CD14-positive monocyte (primary cell): ENCODE measurements at regions not wholly inside any gene's neighbourhood (a gene's known extent, or its start where the extent isn't known, plus 50 kb on each side); places are given as distances from the start of the nearest gene placed in this dataset.

ENCODE experiments used
- DNase-seq, 3 donors: peaks; one replicate each; pipeline ENCODE4 v3.0.0-alpha.2; 2011 to 2022
- H2AFZ ChIP-seq: 2 replicates; pipeline ENCODE4 v1.6.0; 2012; ENCODE audit warnings: mild to moderate bottlenecking, low read depth, low read length, inconsistent platforms; ENCODE audit not compliant: insufficient read depth, poor library complexity, severe bottlenecking
- H3K27ac ChIP-seq, 2 donors: 1 replicate in 1 of 2; 2 replicates in 1 of 2; pipeline ENCODE4 v1.5.1; 2012 to 2013; ENCODE audit warnings: low read length in 2 of 2, control low read depth in 1 of 2, inconsistent platforms in 1 of 2, low read depth in 1 of 2, mild to moderate bottlenecking in 1 of 2
- H3K27me3 ChIP-seq, 2 donors: one replicate each; pipeline versions ENCODE4 v1.6.0 to v1.6.1; 2011 to 2013; ENCODE audit warnings: low read length in 2 of 2; ENCODE audit not compliant: control insufficient read depth in 2 of 2, insufficient read depth in 2 of 2
- H3K36me3 ChIP-seq, 2 donors: replicated peaks in 1 of 2; 1 replicate in 1 of 2; 2 replicates in 1 of 2; pipeline versions ENCODE4 v1.5.1 to v1.6.1; 2012 to 2013; ENCODE audit warnings: low read length in 2 of 2, control low read depth in 1 of 2, inconsistent platforms in 1 of 2, mild to moderate bottlenecking in 1 of 2; ENCODE audit not compliant: insufficient read depth in 2 of 2, control insufficient read depth in 1 of 2
- H3K4me1 ChIP-seq, 2 donors: 1 replicate in 1 of 2; 2 replicates in 1 of 2; pipeline versions ENCODE4 v1.5.1 to v1.6.1; 2012 to 2013; ENCODE audit warnings: low read length in 2 of 2, control low read depth in 1 of 2, inconsistent platforms in 1 of 2, mild to moderate bottlenecking in 1 of 2, moderate library complexity in 1 of 2; ENCODE audit not compliant: insufficient read depth in 2 of 2, control insufficient read depth in 1 of 2
- H3K4me2 ChIP-seq: replicated peaks from 2 replicates; pipeline ENCODE3; 2012; ENCODE audit warnings: low read length, moderate library complexity, mild to moderate bottlenecking; ENCODE audit not compliant: poor library complexity, severe bottlenecking; ENCODE audit errors: extremely low read depth
- H3K4me3 ChIP-seq, 3 experiments: fragments of 200-600 bp in 1 of 3; sonication (generic) in 1 of 3; replicated peaks in 1 of 3; 1 replicate in 2 of 3; 2 replicates in 1 of 3; pipeline ENCODE4 v1.5.1; 2011 to 2013; ENCODE audit warnings: low read length in 3 of 3, mild to moderate bottlenecking in 3 of 3, control low read depth in 2 of 3, low read depth in 2 of 3, inconsistent platforms in 1 of 3, moderate library complexity in 1 of 3
- H3K79me2 ChIP-seq: 2 replicates; pipeline ENCODE4 v1.6.0; 2012; ENCODE audit warnings: mild to moderate bottlenecking, control low read depth, inconsistent platforms, low read length, moderate library complexity; ENCODE audit not compliant: insufficient read depth
- H3K9ac ChIP-seq: 2 replicates; pipeline ENCODE4 v1.6.0; 2017; ENCODE audit warnings: low read length, mild to moderate bottlenecking; ENCODE audit not compliant: insufficient read depth, poor library complexity, severe bottlenecking
- H3K9me3 ChIP-seq, 2 donors: replicated peaks in 1 of 2; 1 replicate in 1 of 2; 2 replicates in 1 of 2; pipeline versions ENCODE4 v1.5.1 to v1.6.1; 2012 to 2013; ENCODE audit warnings: low read length in 2 of 2, control low read depth in 1 of 2; ENCODE audit not compliant: control insufficient read depth in 1 of 2, insufficient read depth in 1 of 2
- H4K20me1 ChIP-seq: 2 replicates; pipeline ENCODE4 v1.6.0; 2012; ENCODE audit warnings: mild to moderate bottlenecking, low read length, control low read depth, moderate library complexity; ENCODE audit not compliant: insufficient read depth
- H3K27ac Mint-ChIP-seq, 7 donors: one replicate each; pipeline ENCODE4 v1.8.0; 2020; ENCODE audit warnings: mild to moderate bottlenecking in 7 of 7, mixed read lengths in 7 of 7, moderate library complexity in 6 of 7, inconsistent platforms in 2 of 7
- H3K27me3 Mint-ChIP-seq, 3 donors: one replicate each; pipeline ENCODE4 v1.8.0; 2021 to 2022; ENCODE audit warnings: low read depth in 3 of 3, mild to moderate bottlenecking in 3 of 3, mixed read lengths in 3 of 3, moderate library complexity in 3 of 3, inconsistent platforms in 1 of 3
- H3K36me3 Mint-ChIP-seq, 2 donors: one replicate each; pipeline ENCODE4 v1.8.0; 2020; ENCODE audit warnings: mixed read lengths in 2 of 2, inconsistent platforms in 1 of 2, mild to moderate bottlenecking in 1 of 2
- H3K4me1 Mint-ChIP-seq: one replicate; pipeline ENCODE4 v1.8.0; 2020; ENCODE audit warnings: mild to moderate bottlenecking, mixed read lengths
- H3K4me3 Mint-ChIP-seq, 2 donors: one replicate each; pipeline ENCODE4 v1.8.0; 2020; ENCODE audit warnings: mild to moderate bottlenecking in 2 of 2, mixed read lengths in 2 of 2, moderate library complexity in 1 of 2
- H3K9me3 Mint-ChIP-seq, 7 donors: one replicate each; pipeline ENCODE4 v1.8.0; 2020 to 2022; ENCODE audit warnings: mixed read lengths in 7 of 7, mild to moderate bottlenecking in 6 of 7, moderate library complexity in 6 of 7, inconsistent platforms in 2 of 7
- WGBS: methylation state at CpG from one replicate; pipeline ENCODE4 v1.1.5; 2013; ENCODE audit warnings: missing lambda C conversion rate; ENCODE audit not compliant: insufficient coverage; 5-methylcytosine and 5-hydroxymethylcytosine counted together
- intact Hi-C, 2 donors: fragments of 100-400 bp; cut with micrococcal nuclease; formaldehyde crosslinking; loops; one replicate each; pipeline versions ENCODE4 v1.15.0 to v1.15.1; 2023
- TF ChIP-seq, protein P1 (sequence below): fragments of 200-600 bp; IDR thresholded peaks from one replicate; pipeline ENCODE4 v1.8.0; 2022; ENCODE audit warnings: antibody characterized with exemption, mild to moderate bottlenecking

DNA sequence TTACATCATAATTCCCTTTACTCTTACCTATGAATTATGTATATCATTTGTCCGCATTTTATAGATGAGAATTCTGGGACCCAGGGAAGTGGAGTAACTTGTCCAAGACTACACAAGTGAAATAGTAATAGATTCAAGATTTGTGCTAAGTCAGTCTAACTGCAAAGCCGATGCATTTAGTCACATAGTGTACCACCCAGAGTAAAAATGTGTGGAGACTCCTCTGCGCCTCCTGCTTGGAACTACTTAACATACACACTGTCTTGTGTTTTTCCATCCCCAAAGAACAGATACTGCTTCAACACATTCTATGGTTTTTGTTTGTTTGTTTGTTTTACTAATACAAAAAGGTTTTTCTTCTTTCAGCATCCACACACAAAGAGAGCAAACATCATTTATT lies 729.8 kb downstream of the PRELID2 start:
- H3K79me2 ChIP-seq = no peaks in the 10 kb centered on the region
- no peak for DNase-seq
- no peaks in the 10 kb centered on the region for H4K20me1 ChIP-seq
- H3K4me3 ChIP-seq = no peak overlapping the region
- no peak overlapping the region for H3K9ac ChIP-seq
- H3K4me3 Mint-ChIP-seq = no peak overlapping the region
- no peaks in the 10 kb centered on the region for H3K36me3 Mint-ChIP-seq
- TF ChIP-seq, protein P1, sequence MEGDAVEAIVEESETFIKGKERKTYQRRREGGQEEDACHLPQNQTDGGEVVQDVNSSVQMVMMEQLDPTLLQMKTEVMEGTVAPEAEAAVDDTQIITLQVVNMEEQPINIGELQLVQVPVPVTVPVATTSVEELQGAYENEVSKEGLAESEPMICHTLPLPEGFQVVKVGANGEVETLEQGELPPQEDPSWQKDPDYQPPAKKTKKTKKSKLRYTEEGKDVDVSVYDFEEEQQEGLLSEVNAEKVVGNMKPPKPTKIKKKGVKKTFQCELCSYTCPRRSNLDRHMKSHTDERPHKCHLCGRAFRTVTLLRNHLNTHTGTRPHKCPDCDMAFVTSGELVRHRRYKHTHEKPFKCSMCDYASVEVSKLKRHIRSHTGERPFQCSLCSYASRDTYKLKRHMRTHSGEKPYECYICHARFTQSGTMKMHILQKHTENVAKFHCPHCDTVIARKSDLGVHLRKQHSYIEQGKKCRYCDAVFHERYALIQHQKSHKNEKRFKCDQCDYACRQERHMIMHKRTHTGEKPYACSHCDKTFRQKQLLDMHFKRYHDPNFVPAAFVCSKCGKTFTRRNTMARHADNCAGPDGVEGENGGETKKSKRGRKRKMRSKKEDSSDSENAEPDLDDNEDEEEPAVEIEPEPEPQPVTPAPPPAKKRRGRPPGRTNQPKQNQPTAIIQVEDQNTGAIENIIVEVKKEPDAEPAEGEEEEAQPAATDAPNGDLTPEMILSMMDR = no peak
- no peak overlapping the region for H3K27ac ChIP-seq
- H3K27me3 ChIP-seq = no peaks in the 10 kb centered on the region
- no peaks in the 10 kb centered on the region for H3K36me3 ChIP-seq
- H3K9me3 Mint-ChIP-seq = peaks cover 1 to 5% (median 3%) of the 10 kb centered on the region in 7 donors
- H3K4me2 ChIP-seq = no peak overlapping the region
- no peak overlapping the region for H2AFZ ChIP-seq
- no peaks in the 10 kb centered on the region for H3K4me1 ChIP-seq
- no CpG with 5 or more reads among the region's 3 CpGs for WGBS
- no peaks in the 10 kb centered on the region for H3K27me3 Mint-ChIP-seq
- no peaks in the 10 kb centered on the region for H3K9me3 ChIP-seq
- no peak overlapping the region for H3K27ac Mint-ChIP-seq
- intact Hi-C loops = no loop called here
- no peaks in the 10 kb centered on the region for H3K4me1 Mint-ChIP-seq

DNA sequence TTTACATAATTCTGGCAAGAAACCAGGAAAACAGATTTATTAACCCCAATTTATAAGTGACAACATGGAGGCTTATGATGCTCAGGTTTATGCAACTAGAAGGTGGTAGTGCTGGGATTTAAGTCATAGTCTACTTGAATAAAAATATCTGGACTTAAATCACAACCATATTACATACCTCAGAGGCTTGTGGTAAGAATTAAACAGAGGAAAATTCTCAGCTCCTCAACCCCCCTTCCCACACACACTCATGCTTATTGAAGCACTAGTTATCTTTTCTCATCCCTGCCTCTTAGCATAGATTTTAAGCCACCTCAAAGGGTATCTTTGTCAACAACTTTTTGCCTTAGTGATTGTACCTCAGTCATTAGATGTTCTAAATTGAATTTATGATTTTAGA lies 731.0 kb downstream of the PRELID2 start:
- Histone ChIP-seq H3K27me3 (no peaks in the 10 kb centered on the region), H3K4me2 (no peak overlapping the region), H3K36me3 (no peaks in the 10 kb centered on the region), H4K20me1 (no peaks in the 10 kb centered on the region), H3K4me3 (no peak overlapping the region), H3K9ac (no peak overlapping the region), H3K79me2 (no peaks in the 10 kb centered on the region), H2AFZ (no peak overlapping the region), H3K9me3 (no peaks in the 10 kb centered on the region), H3K4me1 (no peaks in the 10 kb centered on the region), H3K27ac (no peak overlapping the region)
- Mint-ChIP-seq H3K9me3 (peaks cover 0 to 4% (median 2%) of the 10 kb centered on the region in 7 donors), H3K4me1 (no peaks in the 10 kb centered on the region), H3K36me3 (no peaks in the 10 kb centered on the region), H3K27me3 (no peaks in the 10 kb centered on the region), H3K4me3 (no peak overlapping the region), H3K27ac (no peak overlapping the region)
- TF ChIP-seq, protein P1 = no peak
- DNase-seq = no peak
- intact Hi-C loops = no loop called here
